Neural progenitor cell (in vitro differentiated cells): ENCODE measurements at regions not wholly inside any gene's neighbourhood (a gene's known extent, or its start where the extent isn't known, plus 50 kb on each side); places are given as distances from the start of the nearest gene placed in this dataset. TPM values are rescaled to one million over a fixed set of nuclear protein-coding genes. Genes with fewer than 3 reads are reported as not detected.

Experiments
- DNase-seq: peaks from one replicate; pipeline ENCODE4 v3.0.0-alpha.2; 2016; ENCODE audit warnings: low spot score
- H2AFZ ChIP-seq: fragments of 200-600 bp; sonication (generic); replicated peaks from 2 replicates; pipeline ENCODE4 v1.6.1; 2016; ENCODE audit warnings: antibody characterized with exemption
- H3F3A ChIP-seq: fragments of 200-600 bp; sonication (generic); 2 replicates; pipeline ENCODE4 v1.6.1; 2016; ENCODE audit warnings: antibody characterized with exemption, low read depth
- H3K27ac ChIP-seq: fragments of 200-600 bp; sonication (generic); 2 replicates; pipeline ENCODE4 v1.5.1; 2016; ENCODE audit warnings: mild to moderate bottlenecking
- H3K27me3 ChIP-seq: fragments of 200-600 bp; sonication (generic); 2 replicates; pipeline ENCODE4 v1.6.1; 2016; ENCODE audit warnings: mild to moderate bottlenecking, moderate library complexity
- H3K36me3 ChIP-seq: fragments of 200-600 bp; sonication (generic); 2 replicates; pipeline ENCODE4 v1.5.1; 2016
- H3K4me1 ChIP-seq: fragments of 200-600 bp; sonication (generic); 2 replicates; pipeline ENCODE4 v1.6.1; 2016; ENCODE audit warnings: mixed run types
- H3K4me2 ChIP-seq: fragments of 200-600 bp; sonication (generic); 2 replicates; pipeline ENCODE4 v1.6.1; 2016
- H3K4me3 ChIP-seq: fragments of 200-600 bp; sonication (generic); 2 replicates; pipeline ENCODE4 v1.5.1; 2016
- H3K79me2 ChIP-seq: fragments of 200-600 bp; sonication (generic); 2 replicates; pipeline ENCODE4 v1.6.1; 2016; ENCODE audit warnings: low read depth
- H3K9ac ChIP-seq: fragments of 200-600 bp; sonication (generic); 2 replicates; pipeline ENCODE4 v1.6.1; 2016
- H3K9me3 ChIP-seq: fragments of 200-600 bp; sonication (generic); 2 replicates; pipeline ENCODE4 v1.5.1; 2016; ENCODE audit warnings: low read depth
- H4K20me1 ChIP-seq: fragments of 200-600 bp; sonication (generic); 2 replicates; pipeline ENCODE4 v1.6.1; 2016; ENCODE audit warnings: low read depth
- H3K27ac Mint-ChIP-seq: 3 replicates; pipeline ENCODE4 v1.8.0; 2021; ENCODE audit warnings: mixed read lengths
- H3K27me3 Mint-ChIP-seq: 2 replicates; pipeline ENCODE4 v1.8.0; 2022; ENCODE audit warnings: low read depth, mild to moderate bottlenecking, inconsistent platforms, moderate library complexity, mixed read lengths; ENCODE audit not compliant: insufficient read depth
- H3K36me3 Mint-ChIP-seq: 3 replicates; pipeline ENCODE4 v1.8.0; 2021; ENCODE audit warnings: mixed read lengths
- H3K4me1 Mint-ChIP-seq: 3 replicates; pipeline ENCODE4 v1.8.0; 2021; ENCODE audit warnings: mixed read lengths
- H3K4me3 Mint-ChIP-seq: 3 replicates; pipeline ENCODE4 v1.8.0; 2021; ENCODE audit warnings: mild to moderate bottlenecking, moderate library complexity, mixed read lengths
- H3K9me3 Mint-ChIP-seq: 3 replicates; pipeline ENCODE4 v1.8.0; 2020; ENCODE audit warnings: mixed read lengths
- EZH2 ChIP-seq: fragments of 200-600 bp; sonication (generic); IDR thresholded peaks from 2 replicates; pipeline ENCODE4 v1.6.1; 2017; ENCODE audit warnings: antibody characterized with exemption, mild to moderate bottlenecking, moderate library complexity
- EZH2phosphoT487 ChIP-seq: fragments of 200-600 bp; sonication (generic); IDR thresholded peaks from 2 replicates; pipeline ENCODE4 v1.6.1; 2017; ENCODE audit warnings: antibody characterized with exemption
- microRNA-seq: library from miRNA; unstranded; fragments of <30 nt; microRNA quantifications from one replicate; pipeline ENCODE4, GENCODE V29; 2016
- small RNA-seq: library from RNA; depleted of rRNA; stranded (forward); fragments of <200 nt; gene quantifications from one replicate; pipeline ENCODE3, GENCODE V24; 2015
- TF ChIP-seq, protein P1 (sequence below): fragments of 200-600 bp; sonication (generic); IDR thresholded peaks from 2 replicates; pipeline ENCODE4 v1.5.1; 2017; ENCODE audit warnings: antibody characterized with exemption, mild to moderate bottlenecking

GRCh38 chr10:3834947-3835346 lies 49.9 kb upstream of the KLF6 start:
- no peak overlapping the region for H3K27ac ChIP-seq
- Mint-ChIP-seq H3K36me3 (no peaks in the 10 kb centered on the region), H3K27ac (no peak overlapping the region), H3K4me1 (peaks cover 12% of the 10 kb centered on the region), H3K9me3 (peaks cover 4% of the 10 kb centered on the region), H3K4me3 (no peak overlapping the region), H3K27me3 (peaks cover 6% of the 10 kb centered on the region)
- no peak overlapping the region for H2AFZ ChIP-seq
- no peaks in the 10 kb centered on the region for H3K9me3 ChIP-seq
- no peaks in the 10 kb centered on the region for H3K27me3 ChIP-seq
- H3K9ac ChIP-seq, result no peak overlapping the region
- no peaks in the 10 kb centered on the region for H3K79me2 ChIP-seq
- no peaks in the 10 kb centered on the region for H4K20me1 ChIP-seq
- H3K4me2 ChIP-seq, result no peak overlapping the region
- H3F3A ChIP-seq, result no peaks in the 10 kb centered on the region
- DNase-seq, result no peak
- H3K4me3 ChIP-seq, result no peak overlapping the region
- H3K4me1 ChIP-seq, result no peaks in the 10 kb centered on the region
- no peaks in the 10 kb centered on the region for H3K36me3 ChIP-seq
- TF ChIP-seq, protein P1, sequence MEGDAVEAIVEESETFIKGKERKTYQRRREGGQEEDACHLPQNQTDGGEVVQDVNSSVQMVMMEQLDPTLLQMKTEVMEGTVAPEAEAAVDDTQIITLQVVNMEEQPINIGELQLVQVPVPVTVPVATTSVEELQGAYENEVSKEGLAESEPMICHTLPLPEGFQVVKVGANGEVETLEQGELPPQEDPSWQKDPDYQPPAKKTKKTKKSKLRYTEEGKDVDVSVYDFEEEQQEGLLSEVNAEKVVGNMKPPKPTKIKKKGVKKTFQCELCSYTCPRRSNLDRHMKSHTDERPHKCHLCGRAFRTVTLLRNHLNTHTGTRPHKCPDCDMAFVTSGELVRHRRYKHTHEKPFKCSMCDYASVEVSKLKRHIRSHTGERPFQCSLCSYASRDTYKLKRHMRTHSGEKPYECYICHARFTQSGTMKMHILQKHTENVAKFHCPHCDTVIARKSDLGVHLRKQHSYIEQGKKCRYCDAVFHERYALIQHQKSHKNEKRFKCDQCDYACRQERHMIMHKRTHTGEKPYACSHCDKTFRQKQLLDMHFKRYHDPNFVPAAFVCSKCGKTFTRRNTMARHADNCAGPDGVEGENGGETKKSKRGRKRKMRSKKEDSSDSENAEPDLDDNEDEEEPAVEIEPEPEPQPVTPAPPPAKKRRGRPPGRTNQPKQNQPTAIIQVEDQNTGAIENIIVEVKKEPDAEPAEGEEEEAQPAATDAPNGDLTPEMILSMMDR, result no peak
- TF ChIP-seq EZH2, result no peak
- TF ChIP-seq EZH2phosphoT487, result no peak

Small RNA genes in the stretch of these regions (microRNA-seq; reads per million reads assigned to microRNA genes)
- gene MIR6078, result not detected

Small RNA genes in the stretch of these regions (small RNA-seq; reads per million reads assigned to genes)
- gene MIR6078, result not detected
- gene RNU6-163P, result not detected
